Parathyroid adenoma (tissue), 2 donors: ENCODE measurements at regions not wholly inside any gene's neighbourhood (a gene's known extent, or its start where the extent isn't known, plus 50 kb on each side); places are given as distances from the start of the nearest gene placed in this dataset.

ENCODE experiments used
- H2AFZ ChIP-seq: fragments of 300-600 bp; sonication (generic); one replicate; pipeline ENCODE4 v1.7.0; 2017; ENCODE audit warnings: antibody characterized with exemption, mild to moderate bottlenecking
- H3K27ac ChIP-seq: fragments of 300-600 bp; sonication (generic); one replicate; pipeline ENCODE4 v1.7.0; 2017
- H3K27me3 ChIP-seq: fragments of 300-600 bp; sonication (generic); one replicate; pipeline ENCODE4 v1.7.0; 2017; ENCODE audit warnings: low read length; ENCODE audit not compliant: control insufficient read depth, insufficient read depth
- H3K36me3 ChIP-seq: fragments of 300-600 bp; sonication (generic); one replicate; pipeline ENCODE4 v1.7.0; 2017; ENCODE audit warnings: low read length; ENCODE audit not compliant: control insufficient read depth, insufficient read depth
- H3K4me1 ChIP-seq: fragments of 300-600 bp; sonication (generic); one replicate; pipeline ENCODE4 v1.7.0; 2017; ENCODE audit warnings: control low read depth
- H3K4me2 ChIP-seq: fragments of 300-600 bp; sonication (generic); one replicate; pipeline ENCODE4 v1.7.0; 2017; ENCODE audit warnings: low read length
- H3K4me3 ChIP-seq: fragments of 300-600 bp; sonication (generic); one replicate; pipeline ENCODE4 v1.7.0; 2017; ENCODE audit warnings: low read depth, low read length
- H3K79me2 ChIP-seq: fragments of 300-600 bp; sonication (generic); one replicate; pipeline ENCODE4 v1.7.0; 2017; ENCODE audit warnings: control low read depth
- H3K9ac ChIP-seq: fragments of 300-600 bp; sonication (generic); one replicate; pipeline ENCODE4 v1.7.0; 2017; ENCODE audit warnings: mild to moderate bottlenecking
- H3K9me3 ChIP-seq: fragments of 300-600 bp; sonication (generic); one replicate; pipeline ENCODE4 v1.7.0; 2017; ENCODE audit warnings: low read length; ENCODE audit not compliant: control insufficient read depth
- TF ChIP-seq, protein P1 (sequence below): fragments of 300-600 bp; sonication (generic); IDR thresholded peaks from one replicate; pipeline ENCODE4 v1.7.0; 2017; ENCODE audit warnings: antibody characterized with exemption, mild to moderate bottlenecking
- donor health status: primary hyperparathyroidism.

GRCh38 chr5:141783005-141783946, 94.9 kb downstream of the PCDH1 start:
- H3K4me3 ChIP-seq = no peak overlapping the region
- H3K9me3 ChIP-seq = no peaks in the 10 kb centered on the region
- no peak overlapping the region for H3K4me2 ChIP-seq
- H3K79me2 ChIP-seq = no peaks in the 10 kb centered on the region
- peaks cover 12% of the 10 kb centered on the region for H3K4me1 ChIP-seq
- no peaks in the 10 kb centered on the region for H3K36me3 ChIP-seq
- H3K9ac ChIP-seq = no peak overlapping the region
- TF ChIP-seq, protein P1, sequence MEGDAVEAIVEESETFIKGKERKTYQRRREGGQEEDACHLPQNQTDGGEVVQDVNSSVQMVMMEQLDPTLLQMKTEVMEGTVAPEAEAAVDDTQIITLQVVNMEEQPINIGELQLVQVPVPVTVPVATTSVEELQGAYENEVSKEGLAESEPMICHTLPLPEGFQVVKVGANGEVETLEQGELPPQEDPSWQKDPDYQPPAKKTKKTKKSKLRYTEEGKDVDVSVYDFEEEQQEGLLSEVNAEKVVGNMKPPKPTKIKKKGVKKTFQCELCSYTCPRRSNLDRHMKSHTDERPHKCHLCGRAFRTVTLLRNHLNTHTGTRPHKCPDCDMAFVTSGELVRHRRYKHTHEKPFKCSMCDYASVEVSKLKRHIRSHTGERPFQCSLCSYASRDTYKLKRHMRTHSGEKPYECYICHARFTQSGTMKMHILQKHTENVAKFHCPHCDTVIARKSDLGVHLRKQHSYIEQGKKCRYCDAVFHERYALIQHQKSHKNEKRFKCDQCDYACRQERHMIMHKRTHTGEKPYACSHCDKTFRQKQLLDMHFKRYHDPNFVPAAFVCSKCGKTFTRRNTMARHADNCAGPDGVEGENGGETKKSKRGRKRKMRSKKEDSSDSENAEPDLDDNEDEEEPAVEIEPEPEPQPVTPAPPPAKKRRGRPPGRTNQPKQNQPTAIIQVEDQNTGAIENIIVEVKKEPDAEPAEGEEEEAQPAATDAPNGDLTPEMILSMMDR = no peak
- H3K27me3 ChIP-seq = no peaks in the 10 kb centered on the region
- H2AFZ ChIP-seq = peak overlapping the region; percentile 36
- H3K27ac ChIP-seq = no peak overlapping the region

DNA sequence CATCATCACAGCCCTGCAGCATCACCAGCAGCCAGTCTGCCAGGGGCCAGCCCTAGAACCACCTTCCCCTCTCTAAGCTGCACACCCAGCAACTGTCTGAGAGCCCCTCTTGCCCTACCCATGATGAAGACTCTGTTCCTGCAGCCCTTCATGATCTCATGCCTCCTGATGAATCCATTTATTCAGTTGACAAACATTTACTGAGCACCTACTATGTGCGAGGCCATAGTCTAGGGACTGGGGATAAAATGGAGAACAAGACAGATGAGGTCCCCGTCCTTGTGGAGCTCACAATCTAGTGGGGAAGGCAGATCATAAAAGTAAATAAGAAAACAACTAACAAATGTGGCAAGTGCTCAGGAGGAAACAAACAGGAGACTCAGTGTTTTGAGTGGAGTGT, 96.3 kb downstream of the PCDH1 start:
- TF ChIP-seq, protein P1 = no peak
- H3K4me2 ChIP-seq = no peak overlapping the region
- no peak overlapping the region for H3K4me3 ChIP-seq
- H3K27ac ChIP-seq = no peak overlapping the region
- H3K27me3 ChIP-seq = no peaks in the 10 kb centered on the region
- no peak overlapping the region for H2AFZ ChIP-seq
- no peaks in the 10 kb centered on the region for H3K9me3 ChIP-seq
- no peaks in the 10 kb centered on the region for H3K79me2 ChIP-seq
- no peaks in the 10 kb centered on the region for H3K36me3 ChIP-seq
- no peak overlapping the region for H3K9ac ChIP-seq
- peaks cover 12% of the 10 kb centered on the region for H3K4me1 ChIP-seq

GRCh38 chr5:141780952-141781781, 97.0 kb downstream of the PCDH1 start:
- peaks cover 12% of the 10 kb centered on the region for H3K4me1 ChIP-seq
- H3K79me2 ChIP-seq = no peaks in the 10 kb centered on the region
- no peak overlapping the region for H3K9ac ChIP-seq
- H3K27me3 ChIP-seq = no peaks in the 10 kb centered on the region
- no peak overlapping the region for H3K4me2 ChIP-seq
- H2AFZ ChIP-seq = no peak overlapping the region
- H3K36me3 ChIP-seq = no peaks in the 10 kb centered on the region
- no peak overlapping the region for H3K4me3 ChIP-seq
- TF ChIP-seq, protein P1 = no peak
- no peak overlapping the region for H3K27ac ChIP-seq
- H3K9me3 ChIP-seq = no peaks in the 10 kb centered on the region

DNA sequence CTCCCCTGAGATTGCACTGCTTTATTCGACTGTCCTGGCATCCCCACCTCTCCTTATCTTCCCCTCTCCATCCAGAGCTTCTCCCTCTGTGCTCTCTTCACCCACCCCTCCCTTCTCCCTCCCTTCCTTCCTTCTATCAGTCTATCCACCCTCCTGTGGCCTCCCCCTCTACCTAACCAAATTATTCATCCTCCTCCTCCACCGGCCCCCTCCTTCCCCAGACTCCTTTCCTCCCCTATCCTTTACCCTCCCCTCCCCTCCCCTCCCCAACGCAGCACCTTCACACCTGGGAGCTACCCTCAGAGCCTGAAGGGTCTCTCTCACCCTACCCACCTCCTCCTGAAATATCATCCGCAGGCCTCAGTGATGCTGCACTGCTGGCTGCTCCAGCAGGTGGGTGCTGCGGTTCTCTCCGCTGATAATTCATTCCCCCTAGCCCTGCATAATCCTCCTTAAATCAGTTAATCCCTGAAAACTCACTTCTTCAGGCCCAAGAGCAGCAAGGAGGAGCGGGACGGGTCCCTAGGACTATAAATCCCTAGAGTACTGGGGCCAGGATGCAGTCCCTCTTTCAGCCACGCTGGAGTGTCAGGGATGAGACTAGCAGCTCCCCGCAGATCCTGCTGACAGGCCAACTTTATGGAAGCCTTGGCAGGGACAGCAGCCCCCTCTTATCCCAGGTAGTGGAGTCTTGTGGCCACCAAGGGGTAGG, 97.8 kb downstream of the PCDH1 start:
- Histone ChIP-seq H3K9me3 (no peaks in the 10 kb centered on the region), H3K4me2 (no peak overlapping the region), H2AFZ (no peak overlapping the region), H3K4me3 (no peak overlapping the region), H3K27me3 (no peaks in the 10 kb centered on the region), H3K36me3 (no peaks in the 10 kb centered on the region), H3K27ac (no peak overlapping the region), H3K79me2 (no peaks in the 10 kb centered on the region), H3K9ac (no peak overlapping the region), H3K4me1 (peaks cover 12% of the 10 kb centered on the region)
- TF ChIP-seq, protein P1 = no peak
